GM21576 (cell line): ENCODE measurements at regions not wholly inside any gene's neighbourhood (a gene's known extent, or its start where the extent isn't known, plus 50 kb on each side); places are given as distances from the start of the nearest gene placed in this dataset.
A peak's percentile ranks its signal among the peaks of the same experiment; 100 is the strongest.

ENCODE experiments used
- ATAC-seq: cut with Tn5 transposase; IDR thresholded peaks from one replicate; pipeline ENCODE4 v1.9.1; 2021; ENCODE audit warnings: mild to moderate bottlenecking, moderate library complexity; ENCODE audit not compliant: unreplicated experiment

DNA sequence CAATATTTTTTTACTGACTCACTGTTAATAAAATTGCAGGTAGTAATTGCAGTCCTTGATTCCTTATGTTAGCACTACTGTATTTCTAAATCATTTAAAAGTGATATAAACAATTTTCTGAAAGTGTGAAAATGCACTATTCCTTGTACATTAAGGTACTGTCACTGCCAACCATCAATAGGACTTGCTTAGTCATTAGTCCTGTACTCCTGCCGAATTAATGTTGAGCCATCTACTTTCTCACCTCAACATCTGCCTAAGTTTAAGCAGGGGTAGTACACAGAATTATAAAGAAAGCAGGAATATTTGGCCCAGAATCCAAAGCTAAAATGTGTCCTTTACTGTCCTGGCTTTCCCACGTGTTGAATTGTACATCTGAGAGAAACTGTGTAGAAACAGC, 87.0 kb upstream of the TRPC3 start:
- no peak for ATAC-seq

DNA sequence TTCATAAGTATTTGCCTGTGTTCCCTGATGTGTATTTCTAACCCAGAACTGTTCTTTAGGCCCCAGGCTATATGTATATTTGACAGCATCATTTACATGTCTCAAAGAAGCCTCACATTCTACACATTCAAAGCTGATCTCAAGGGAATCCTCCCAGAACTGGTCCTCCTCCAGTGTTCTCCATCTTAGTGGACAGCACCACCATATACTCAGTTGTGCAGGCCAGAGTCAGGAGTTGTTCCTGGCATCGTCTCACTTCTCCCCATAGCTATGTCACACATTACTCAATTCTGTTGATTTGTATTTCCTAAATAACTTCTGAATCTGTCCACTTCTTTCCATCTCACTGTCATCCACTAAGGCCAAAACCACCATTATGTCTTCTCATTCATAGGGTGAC, 82.8 kb upstream of the TRPC3 start:
- ATAC-seq = no peak

DNA sequence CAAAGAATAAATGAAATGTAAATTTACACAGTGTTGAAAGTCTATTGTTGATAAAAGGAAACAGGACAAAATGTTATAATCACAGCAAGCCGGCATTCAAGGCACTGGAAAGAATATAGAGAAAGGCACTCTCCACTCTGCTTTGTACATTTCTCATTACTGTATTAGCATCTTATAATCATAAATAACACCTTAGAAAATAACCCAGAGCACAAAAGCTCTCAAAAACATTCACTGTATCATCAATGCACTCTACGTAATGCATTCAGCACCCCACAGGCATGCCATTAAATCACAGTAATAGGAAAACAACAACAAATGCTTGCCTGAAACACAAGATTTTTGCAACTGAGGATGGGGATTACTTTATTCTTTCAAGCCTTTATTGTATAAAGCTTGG, 75.3 kb upstream of the TRPC3 start:
- no peak for ATAC-seq

DNA sequence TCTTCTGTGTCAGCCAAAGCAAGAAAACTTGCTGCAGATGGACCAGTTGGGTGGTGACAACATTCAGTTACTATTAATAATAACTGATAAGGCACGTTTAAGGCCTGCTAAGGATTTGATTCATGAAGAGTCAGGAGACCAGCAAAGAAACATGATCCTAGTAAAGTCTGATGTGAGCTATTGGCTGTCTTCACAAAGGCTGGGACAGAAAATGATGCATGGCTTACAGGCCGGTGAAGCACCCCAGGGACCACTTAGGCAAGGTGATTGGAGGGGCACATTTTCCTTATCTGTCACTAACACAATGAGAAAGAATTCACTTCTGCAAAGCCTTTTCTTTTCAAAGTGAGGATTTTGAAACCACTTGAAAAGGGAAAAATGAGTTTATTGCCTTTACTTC, 65.4 kb upstream of the TRPC3 start:
- no peak for ATAC-seq

DNA sequence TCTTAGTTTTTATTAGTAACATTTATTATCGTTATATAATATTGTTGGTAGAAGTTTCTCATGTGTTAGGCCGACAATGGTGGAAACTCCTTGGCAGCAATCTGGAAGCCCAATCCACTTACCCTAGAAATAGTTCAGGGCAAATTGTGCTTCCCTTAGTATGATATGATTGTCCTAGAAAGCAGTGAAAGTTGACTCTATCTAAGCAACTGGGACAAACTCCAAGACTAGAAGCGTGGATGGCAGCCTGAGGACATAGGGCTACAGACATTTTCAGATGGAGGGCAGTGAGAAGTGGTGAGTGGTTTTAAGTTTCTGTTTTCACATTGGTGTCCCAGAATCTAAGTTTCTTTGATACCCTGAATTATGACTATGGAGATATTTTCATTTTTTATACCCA, 63.3 kb upstream of the TRPC3 start:
- no peak for ATAC-seq

DNA sequence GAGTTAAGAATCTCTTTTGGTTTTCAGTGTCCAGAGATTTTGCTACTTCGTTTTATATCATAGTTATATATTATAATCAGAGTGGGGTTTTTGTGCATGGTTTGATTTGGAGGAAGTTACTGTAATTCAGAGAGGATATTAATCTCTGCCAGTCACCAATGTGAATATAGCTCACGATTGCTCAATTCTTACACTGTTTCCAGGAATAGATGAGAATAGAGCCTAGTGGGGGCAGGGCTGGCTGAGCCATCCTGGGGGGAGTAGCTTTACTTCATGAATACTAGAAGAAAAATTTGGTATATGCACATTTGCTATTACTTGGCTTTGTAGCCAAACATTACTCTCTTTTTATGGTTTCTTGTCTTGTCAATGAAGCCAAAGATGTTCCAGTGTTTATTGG, 60.9 kb upstream of the TRPC3 start:
- no peak for ATAC-seq

DNA sequence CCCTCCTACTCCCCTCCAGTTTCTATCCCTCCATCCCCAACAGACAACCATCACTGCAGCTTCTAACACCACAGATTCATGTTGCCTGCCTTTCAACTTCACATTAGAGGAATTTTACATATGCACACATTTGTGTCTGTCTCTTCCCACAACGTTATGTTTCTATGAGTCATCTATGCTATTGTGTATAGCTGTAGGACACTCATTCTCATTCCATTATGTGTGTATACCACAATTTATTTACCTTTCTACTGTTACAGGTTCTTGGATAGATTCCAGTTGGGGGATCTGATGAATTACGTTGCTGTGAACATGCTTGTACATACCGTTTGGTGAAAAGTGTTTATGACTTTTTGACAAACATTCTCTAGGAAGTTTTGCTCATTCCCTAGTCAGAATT, 58.8 kb upstream of the TRPC3 start:
- ATAC-seq = no peak

DNA sequence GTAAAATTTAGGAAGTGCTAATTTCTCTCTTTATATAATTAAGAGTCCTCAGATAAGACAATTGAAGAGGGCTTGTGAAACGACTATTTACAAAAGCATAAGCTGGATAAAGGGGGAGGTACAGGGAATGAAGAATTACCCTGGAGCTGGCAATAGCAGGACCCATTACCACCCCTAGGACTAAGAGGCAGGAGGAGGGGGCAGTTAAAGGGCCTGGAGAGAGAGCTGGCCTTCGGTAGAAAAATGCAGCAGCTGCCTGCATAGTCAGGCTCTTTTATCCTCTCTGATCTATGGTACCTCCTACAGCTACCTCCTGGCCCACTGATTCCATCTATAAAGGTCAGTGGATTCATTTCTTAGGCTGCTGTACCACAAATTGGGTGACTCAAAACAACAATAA, 57.7 kb upstream of the TRPC3 start:
- no peak for ATAC-seq

DNA sequence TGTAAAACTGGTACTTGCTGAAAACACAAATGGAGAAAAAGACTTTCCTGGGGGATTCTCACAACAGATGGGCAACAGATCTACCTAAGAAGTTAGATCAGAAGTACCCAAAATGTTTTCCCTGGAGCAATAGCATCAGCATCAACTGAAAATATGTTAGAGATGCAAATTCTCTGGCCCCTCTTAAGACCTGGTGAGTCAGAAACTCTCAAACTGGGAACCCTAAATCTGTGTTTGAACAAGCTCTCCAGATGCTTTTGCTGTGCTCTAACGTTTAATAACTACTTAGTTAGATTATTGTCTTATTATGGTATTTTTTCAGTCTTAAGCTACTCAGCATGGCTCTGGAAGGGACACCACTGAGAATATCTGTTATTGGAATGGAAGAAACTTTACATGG, 55.2 kb upstream of the TRPC3 start:
- ATAC-seq = no peak

DNA sequence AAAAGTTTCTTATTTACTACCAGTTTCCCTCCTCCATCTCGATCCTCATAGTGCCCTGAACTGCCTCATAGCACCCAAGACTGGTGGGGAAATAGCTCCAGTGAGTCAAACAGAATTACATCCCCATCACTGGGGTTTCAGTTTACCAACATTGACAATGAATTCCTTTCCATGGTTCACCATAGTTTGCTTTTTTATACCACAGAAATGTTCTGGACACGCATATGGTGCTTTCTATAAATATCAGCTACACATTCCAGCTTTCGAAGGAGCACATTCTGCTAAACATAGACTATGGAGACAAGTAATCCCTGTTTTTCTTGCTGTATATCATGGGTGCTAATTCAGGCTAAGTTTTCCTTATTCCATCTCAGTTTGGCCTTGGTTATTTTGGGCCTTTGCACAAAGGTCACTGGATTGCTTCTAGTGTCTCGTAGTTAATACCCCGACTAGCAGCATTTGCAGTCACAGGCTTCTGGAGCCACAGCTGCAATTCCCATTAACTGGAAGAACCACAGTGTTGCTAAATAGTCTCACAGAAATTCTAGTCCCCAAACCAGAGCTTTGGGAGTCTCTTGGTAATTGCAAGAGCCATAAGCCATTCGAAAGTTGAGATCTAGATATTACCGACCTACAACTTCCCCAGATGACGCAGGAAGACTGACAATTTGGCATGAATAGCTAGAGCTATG, 53.4 kb upstream of the TRPC3 start:
- ATAC-seq = no peak

DNA sequence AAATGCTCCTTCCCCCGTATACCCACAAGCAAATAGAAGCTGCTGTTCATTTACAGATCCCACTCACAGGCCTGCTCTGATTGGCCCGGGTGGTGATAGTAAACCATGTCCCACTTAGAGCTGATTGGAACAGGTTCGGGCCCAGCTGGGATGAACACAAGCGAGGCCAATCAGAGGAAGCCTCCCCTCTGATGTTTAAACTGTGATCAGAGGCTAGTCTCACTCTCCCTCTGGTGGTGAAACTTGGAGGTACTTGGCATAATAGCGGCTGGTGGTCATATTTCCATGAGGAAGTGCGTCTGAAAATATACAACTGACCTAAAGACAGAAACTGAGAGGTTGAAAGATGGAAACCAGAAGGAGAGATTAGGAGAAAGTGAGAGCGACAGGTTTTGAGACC, 51.5 kb upstream of the TRPC3 start:
- ATAC-seq = peak; percentile 73
